ENCODE measurements at regions not wholly inside any gene's neighbourhood (a gene's known extent, or its start where the extent isn't known, plus 50 kb on each side); places are given as distances from the start of the nearest gene placed in this dataset.

- RAD21 ChIA-PET (ENCODE audit: low non-redundant PET in 1 of 2, low total read pairs in 2 of 2, uncharacterized antibody in 2 of 2, unreplicated experiment in 2 of 2), result no interaction called here
These were observed 1433.8 kb upstream of the TENM3 start for GRCh38 chr4:180809439-180809838.

More at GRCh38 chr4:180809439-180809838, 1433.8 kb upstream of the TENM3 start:
- TF ChIP-seq REST (IDR thresholded peaks at IDR 0.05; ENCODE audit: low read depth), result no peak
- no peak for TF ChIP-seq ZBTB33 (IDR thresholded peaks at IDR 0.05; ENCODE audit: extremely low read depth, insufficient replicate concordance, low read length)
- TF ChIP-seq ZFX (IDR thresholded peaks at IDR 0.05), result no peak
- no peak for TF ChIP-seq YY1 (IDR thresholded peaks at IDR 0.05; ENCODE audit: extremely low read depth, insufficient replicate concordance, low read depth, low read length)
- no peak for TF ChIP-seq SP1 (IDR thresholded peaks at IDR 0.05; ENCODE audit: low read depth)
- no peak for TF ChIP-seq CTCF (IDR thresholded peaks at IDR 0.05 in 2 of 3, conservative IDR thresholded peaks at IDR 0.05 in 1 of 3; ENCODE audit: borderline replicate concordance in 1 of 3, insufficient read depth in 1 of 3, low read depth in 2 of 3, low read length in 2 of 3)
- no peak for TF ChIP-seq EGR1 (IDR thresholded peaks at IDR 0.05; ENCODE audit: low read depth)
- TF ChIP-seq JUND (IDR thresholded peaks at IDR 0.05), result no peak
- TF ChIP-seq MAX (IDR thresholded peaks at IDR 0.05), result no peak
- TF ChIP-seq FOSL1 (IDR thresholded peaks at IDR 0.05; ENCODE audit: low read depth), result no peak
- TF ChIP-seq RAD21 (IDR thresholded peaks at IDR 0.05; ENCODE audit: low read depth), result no peak
- TF ChIP-seq ELF1 (IDR thresholded peaks at IDR 0.05; ENCODE audit: borderline replicate concordance, low read depth), result no peak
- TF ChIP-seq POLR2AphosphoS5 (IDR thresholded peaks at IDR 0.05; ENCODE audit: low read depth, low read length), result no peak
- H3K9me2 ChIP-seq (ENCODE audit: insufficient read depth), result no peaks in the 10 kb centered on the region
- no TSS peak for BruUV-seq (replicated peaks)
- DNase-seq (ENCODE audit: low read depth, low spot score), result no peak
- intact Hi-C loops (cut with micrococcal nuclease), result no loop called here
- no peaks in the 10 kb centered on the region for H3K9me3 ChIP-seq (ENCODE audit: control insufficient read depth in 1 of 2, insufficient read depth in 1 of 2, low read depth in 1 of 2, low read length in 2 of 2)
- H3K4me2 ChIP-seq (ENCODE audit: low read length), result no peak overlapping the region
- H3K27ac ChIP-seq (ENCODE audit: low read depth, low read length), result no peak overlapping the region
- H3K27me3 ChIP-seq (ENCODE audit: insufficient read depth, low read length), result no peaks in the 10 kb centered on the region
- H3K79me2 ChIP-seq (ENCODE audit: insufficient read depth, low read length), result no peaks in the 10 kb centered on the region
- no peak overlapping the region for H3K4me3 ChIP-seq (replicated peaks in 1 of 2; ENCODE audit: low read depth in 1 of 2, low read length in 2 of 2)
- POLR2A ChIA-PET, result no interaction called here
- CTCF ChIA-PET, result no interaction called here
- H2AFZ ChIP-seq (ENCODE audit: low read depth, low read length, poor library complexity, severe bottlenecking), result no peak overlapping the region
- no peak for ATAC-seq
- H3K9ac ChIP-seq (ENCODE audit: low read length), result no peak overlapping the region
- no peaks in the 10 kb centered on the region for H4K20me1 ChIP-seq (ENCODE audit: insufficient read depth)
- H3K4me1 ChIP-seq (ENCODE audit: control insufficient read depth in 1 of 2, insufficient read depth in 2 of 2, low read length in 2 of 2), result no peaks in the 10 kb centered on the region
- H3K36me3 ChIP-seq (ENCODE audit: control insufficient read depth in 1 of 2, insufficient read depth in 2 of 2, low read length in 2 of 2), result no peaks in the 10 kb centered on the region

All from HCT116 (cell line).